HUES64 (cell line): ENCODE measurements at regions not wholly inside any gene's neighbourhood (a gene's known extent, or its start where the extent isn't known, plus 50 kb on each side); places are given as distances from the start of the nearest gene placed in this dataset.

ENCODE experiments used
- H3K27ac ChIP-seq: 2 replicates; pipeline ENCODE4 v1.7.0; 2013; ENCODE audit warnings: low read depth, low read length, inconsistent platforms
- H3K27me3 ChIP-seq: 2 replicates; pipeline ENCODE4 v1.6.1; 2013; ENCODE audit warnings: mild to moderate bottlenecking, low read length; ENCODE audit not compliant: insufficient read depth
- H3K36me3 ChIP-seq: 2 replicates; pipeline ENCODE4 v1.6.1; 2013; ENCODE audit warnings: mild to moderate bottlenecking, low read length; ENCODE audit not compliant: insufficient read depth
- H3K4me1 ChIP-seq: 2 replicates; pipeline ENCODE4 v1.6.1; 2013; ENCODE audit warnings: mild to moderate bottlenecking, low read length, moderate library complexity; ENCODE audit not compliant: insufficient read depth
- H3K4me3 ChIP-seq: 2 replicates; pipeline ENCODE4 v1.5.1; 2013; ENCODE audit warnings: mild to moderate bottlenecking, low read length, moderate library complexity
- H3K9ac ChIP-seq: 2 replicates; pipeline ENCODE4 v1.6.1; 2013; ENCODE audit warnings: mild to moderate bottlenecking, low read depth, low read length
- H3K9me3 ChIP-seq: 2 replicates; pipeline ENCODE4 v1.6.1; 2013; ENCODE audit warnings: low read depth, low read length; ENCODE audit not compliant: insufficient read depth
- WGBS: fragments of 150-250, 120-280 bp; methylation state at CpG from one replicate; pipeline ENCODE4 v1.1.7; 2013; ENCODE audit warnings: missing lambda C conversion rate; 5-methylcytosine and 5-hydroxymethylcytosine counted together

DNA sequence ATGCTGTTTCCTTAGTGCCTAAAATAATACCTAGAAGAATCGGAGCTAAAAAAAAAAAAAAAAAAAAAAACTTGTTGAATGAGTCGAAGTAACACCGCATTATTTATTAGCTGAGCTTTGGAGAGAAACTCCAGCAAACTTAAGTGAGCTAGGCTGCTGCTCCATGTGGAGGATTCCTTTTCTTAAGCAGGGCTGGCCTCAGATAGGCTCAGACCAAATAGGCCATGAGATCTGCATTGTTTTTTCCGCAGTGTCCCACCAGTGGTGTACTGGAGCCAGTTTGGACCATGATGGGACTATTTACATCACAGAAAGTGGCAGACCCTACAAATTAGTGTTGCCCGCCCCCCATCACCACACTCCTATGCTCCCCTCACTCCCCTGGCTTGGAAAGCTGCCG, 341.4 kb downstream of the DTWD2 start:
- no peaks in the 10 kb centered on the region for H3K27me3 ChIP-seq
- no peak overlapping the region for H3K27ac ChIP-seq
- H3K36me3 ChIP-seq, result no peaks in the 10 kb centered on the region
- H3K9me3 ChIP-seq, result no peaks in the 10 kb centered on the region
- WGBS, result 71% methylated on average over 3 of the region's 6 CpGs
- H3K4me3 ChIP-seq, result no peak overlapping the region
- no peaks in the 10 kb centered on the region for H3K4me1 ChIP-seq
- no peak overlapping the region for H3K9ac ChIP-seq

DNA sequence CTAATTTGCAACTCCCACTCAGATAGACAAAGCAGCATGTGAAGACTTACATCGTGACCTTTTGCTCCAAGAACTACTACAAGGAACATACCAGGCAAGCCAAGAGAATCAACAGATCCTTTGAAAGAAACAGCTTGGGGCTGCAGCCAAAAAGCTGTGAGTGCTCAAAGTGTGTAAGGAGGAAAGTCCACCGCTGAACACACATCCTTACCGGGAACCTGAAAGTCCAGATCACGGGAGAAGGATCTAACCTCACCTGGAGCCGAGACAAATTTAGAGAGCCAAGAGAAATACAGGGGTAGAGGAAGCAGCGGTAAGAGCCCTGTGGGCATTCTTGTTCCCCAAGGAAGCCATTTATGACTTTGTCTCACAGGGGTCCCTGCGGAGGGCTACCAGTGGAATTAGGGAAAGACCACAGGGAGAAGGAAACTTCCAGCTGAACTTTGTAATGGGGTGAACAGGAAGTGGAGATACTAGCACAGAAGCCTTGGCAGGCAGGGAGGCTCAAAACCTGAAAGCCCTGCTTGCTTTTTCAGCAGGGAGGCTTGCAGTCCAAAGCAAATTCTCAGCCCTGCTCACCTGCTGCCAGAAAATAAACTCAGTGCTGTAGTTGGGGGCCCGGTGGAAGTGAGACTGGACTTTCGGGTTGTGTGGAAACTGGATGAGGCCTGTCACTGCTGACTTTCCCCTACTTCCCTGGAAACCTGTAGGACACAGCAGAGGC, 350.2 kb downstream of the DTWD2 start:
- Histone ChIP-seq H3K27ac (no peak overlapping the region), H3K36me3 (no peaks in the 10 kb centered on the region), H3K9ac (no peak overlapping the region), H3K4me1 (no peaks in the 10 kb centered on the region), H3K9me3 (no peaks in the 10 kb centered on the region), H3K4me3 (no peak overlapping the region), H3K27me3 (no peaks in the 10 kb centered on the region)
- 93% methylated on average over 9 of the region's 9 CpGs for WGBS

DNA sequence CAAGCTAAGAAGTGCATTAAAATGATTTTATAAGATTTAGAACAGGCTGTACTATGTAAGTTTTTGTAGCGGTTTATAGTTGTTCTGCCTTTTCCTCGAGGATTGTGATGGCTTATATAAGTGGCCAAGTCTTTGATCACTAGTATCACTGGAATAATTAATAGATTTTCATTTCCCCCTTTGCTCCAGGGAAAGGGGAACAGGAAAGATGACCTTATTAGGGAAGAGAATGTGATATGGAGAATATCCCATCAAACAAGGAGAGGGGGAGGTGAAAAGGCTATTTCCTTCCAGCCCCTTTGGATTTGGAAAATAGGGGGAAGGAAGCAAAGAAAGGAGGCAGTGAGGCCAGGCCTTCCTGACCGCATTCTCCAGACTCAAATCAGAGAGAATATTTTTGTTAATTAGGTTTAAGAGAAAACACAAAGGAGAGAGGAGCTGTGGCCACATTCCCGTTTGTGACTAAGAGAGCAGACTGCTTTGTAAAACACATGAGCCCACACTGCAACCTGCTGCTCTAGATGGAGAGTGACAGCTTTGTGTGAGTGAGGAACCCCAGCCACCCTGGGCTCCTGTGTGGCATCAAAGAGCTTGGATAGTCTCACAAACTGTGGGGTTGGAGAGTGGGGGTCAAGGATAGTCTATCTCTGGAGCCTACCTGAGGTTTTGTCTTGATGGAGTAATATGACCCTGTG, 359.5 kb downstream of the DTWD2 start:
- H3K9ac ChIP-seq, result no peak overlapping the region; the same call in 1 of the 2 replicates
- 73% methylated on average over 4 of the region's 4 CpGs for WGBS

DNA sequence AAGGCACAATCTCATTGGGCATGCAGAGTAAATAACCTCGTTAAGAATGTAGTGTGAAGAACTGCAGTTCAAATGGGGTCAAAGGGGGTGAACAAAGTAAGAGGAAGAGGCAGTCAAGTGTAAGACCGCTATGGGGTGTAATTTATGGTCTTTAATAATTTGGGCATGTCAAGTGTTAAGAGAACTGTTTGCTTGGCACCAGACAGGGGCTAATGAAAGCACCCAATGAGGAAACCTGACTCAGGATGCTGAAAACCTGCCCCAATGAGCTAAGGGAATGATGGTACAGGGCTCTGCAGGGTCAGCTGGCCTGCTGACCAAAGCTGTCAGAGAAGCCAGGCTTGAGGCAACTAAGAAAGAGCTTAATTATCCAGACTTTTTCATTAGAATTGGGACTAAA, 368.1 kb downstream of the DTWD2 start:
- Histone ChIP-seq H3K27me3 (no peaks in the 10 kb centered on the region), H3K4me1 (no peaks in the 10 kb centered on the region), H3K4me3 (no peak overlapping the region), H3K9me3 (no peaks in the 10 kb centered on the region), H3K9ac (no peak overlapping the region), H3K36me3 (no peaks in the 10 kb centered on the region), H3K27ac (no peak overlapping the region)
- WGBS, result 85% methylated on average over 2 of the region's 2 CpGs

More for the DNA sequence above, 359.5 kb downstream of the DTWD2 start:
- Histone ChIP-seq H3K36me3 (no peaks in the 10 kb centered on the region), H3K27me3 (no peaks in the 10 kb centered on the region), H3K9me3 (no peaks in the 10 kb centered on the region), H3K4me1 (peaks cover 20% of the 10 kb centered on the region), H3K27ac (peak overlapping the region; percentile 29; the same call in 1 of the 2 replicates), H3K4me3 (no peak overlapping the region)

DNA sequence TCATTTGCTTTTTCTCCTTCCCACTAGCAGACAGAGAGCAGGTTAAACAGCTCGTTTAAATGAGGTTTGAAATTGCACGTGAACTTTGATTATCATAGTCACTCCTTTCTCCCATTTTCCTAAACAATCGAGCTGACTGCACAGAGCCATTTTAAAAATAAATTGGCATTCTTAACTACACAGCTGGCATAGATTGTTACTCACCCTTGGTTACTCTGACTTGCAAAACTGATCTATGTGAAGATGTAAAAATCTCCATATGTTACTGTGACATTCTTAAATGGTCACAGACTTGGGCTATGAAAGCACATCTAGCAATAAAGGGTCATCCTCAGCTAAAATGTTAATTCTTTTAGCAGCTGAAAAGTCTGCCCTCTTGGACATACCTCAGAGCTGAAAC, 368.5 kb downstream of the DTWD2 start:
- no peak overlapping the region for H3K27ac ChIP-seq
- no peak overlapping the region for H3K9ac ChIP-seq
- H3K4me1 ChIP-seq, result no peaks in the 10 kb centered on the region
- no peak overlapping the region for H3K4me3 ChIP-seq
- no peaks in the 10 kb centered on the region for H3K9me3 ChIP-seq
- no peaks in the 10 kb centered on the region for H3K27me3 ChIP-seq
- WGBS, result 92% methylated on average over 3 of the region's 3 CpGs
- H3K36me3 ChIP-seq, result no peaks in the 10 kb centered on the region

DNA sequence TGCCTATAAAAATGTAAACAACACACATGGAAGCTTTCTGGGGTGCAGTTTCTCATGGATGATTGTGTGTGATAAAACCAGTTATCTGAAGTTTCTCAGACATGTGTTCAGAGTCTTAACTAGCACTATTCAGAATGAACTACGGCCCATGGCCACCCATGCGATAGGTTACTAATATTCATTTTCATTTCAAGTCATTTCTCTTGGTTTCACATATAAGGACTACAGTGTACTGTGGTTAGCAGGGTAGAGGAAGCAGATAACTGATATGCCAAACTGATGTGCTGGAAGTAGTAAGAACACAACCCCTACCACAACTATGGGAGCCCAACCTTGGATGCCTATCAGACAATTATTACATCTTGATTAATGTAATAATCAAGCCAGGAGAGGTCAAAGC, 372.1 kb downstream of the DTWD2 start:
- Histone ChIP-seq H3K9ac (no peak overlapping the region), H3K9me3 (no peaks in the 10 kb centered on the region), H3K4me3 (no peak overlapping the region), H3K27me3 (no peaks in the 10 kb centered on the region), H3K27ac (no peak overlapping the region), H3K4me1 (no peaks in the 10 kb centered on the region), H3K36me3 (no peaks in the 10 kb centered on the region)
- 50% methylated on average over 2 of the region's 2 CpGs for WGBS

DNA sequence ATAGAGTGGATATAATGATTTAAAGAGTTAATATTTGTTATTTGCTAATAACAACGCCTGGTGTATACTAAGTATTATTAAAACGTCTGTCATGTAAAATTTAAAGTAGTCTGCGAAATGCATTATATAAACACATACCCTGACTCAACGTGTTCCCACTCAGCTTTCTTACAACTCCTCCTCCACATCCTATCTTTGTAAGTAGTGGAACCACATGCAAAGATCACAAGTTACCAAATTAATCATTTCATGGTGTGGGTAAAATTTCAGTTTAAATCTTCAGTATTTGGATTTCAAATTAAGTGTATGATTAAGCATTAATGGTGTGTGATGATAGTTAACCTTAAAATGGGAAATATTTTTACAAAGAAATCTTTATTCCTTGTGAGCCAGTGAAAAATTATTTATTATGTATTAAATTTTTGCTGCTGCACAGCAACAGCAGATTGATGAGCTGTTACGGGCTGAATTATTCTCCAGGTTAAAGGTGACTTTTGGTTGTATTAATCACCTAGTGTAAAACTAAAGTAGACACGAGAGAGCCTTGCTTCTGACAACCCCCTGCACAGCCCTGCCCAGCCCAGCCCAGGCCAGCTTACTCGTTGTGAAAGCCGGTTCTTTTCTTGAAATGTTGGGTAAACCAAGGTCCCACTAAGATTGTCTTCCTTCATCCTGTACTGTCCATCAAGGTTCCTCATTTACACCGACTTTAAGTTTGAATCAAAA, 373.5 kb downstream of the DTWD2 start:
- no peak overlapping the region for H3K27ac ChIP-seq
- H3K9ac ChIP-seq, result no peak overlapping the region
- 89% methylated on average over 5 of the region's 9 CpGs for WGBS
- no peaks in the 10 kb centered on the region for H3K4me1 ChIP-seq
- no peaks in the 10 kb centered on the region for H3K36me3 ChIP-seq
- H3K4me3 ChIP-seq, result no peak overlapping the region
- no peaks in the 10 kb centered on the region for H3K27me3 ChIP-seq
- no peaks in the 10 kb centered on the region for H3K9me3 ChIP-seq

DNA sequence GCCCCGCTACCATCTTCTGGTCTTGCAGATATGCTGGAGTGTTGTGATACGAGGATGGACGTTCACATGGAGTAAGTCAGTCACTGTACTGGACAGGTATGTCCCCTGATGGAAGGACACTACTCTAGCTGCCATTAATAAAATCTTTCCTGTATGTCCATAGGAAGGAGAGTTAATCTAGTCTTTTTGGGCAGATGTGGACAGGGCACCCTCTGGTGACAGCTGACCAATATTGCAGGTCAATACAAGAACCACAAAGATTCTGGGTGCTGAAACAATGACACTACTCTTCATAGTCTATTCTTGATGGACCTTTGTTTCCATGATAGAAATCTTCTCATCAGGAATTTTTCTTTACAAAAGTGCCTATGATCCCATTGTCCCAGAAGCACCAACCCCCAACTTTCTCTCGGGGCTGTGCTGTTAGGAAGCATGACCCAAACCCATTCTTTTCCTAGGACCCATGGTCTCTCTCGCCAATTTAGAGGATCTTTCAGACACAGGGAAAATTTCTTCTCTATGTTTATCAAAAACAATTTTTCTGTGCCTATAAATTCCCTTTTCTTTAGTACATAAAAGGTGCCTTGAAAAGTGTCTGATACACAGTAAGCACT, 376.9 kb downstream of the DTWD2 start:
- H3K27ac ChIP-seq, result no peak overlapping the region
- H3K9ac ChIP-seq, result no peak overlapping the region
- no peaks in the 10 kb centered on the region for H3K36me3 ChIP-seq
- H3K9me3 ChIP-seq, result no peaks in the 10 kb centered on the region
- no peak overlapping the region for H3K4me3 ChIP-seq
- 88% methylated on average over 5 of the region's 5 CpGs for whole genome bisulfite sequencing
- no peaks in the 10 kb centered on the region for H3K27me3 ChIP-seq
- H3K4me1 ChIP-seq, result no peaks in the 10 kb centered on the region

DNA sequence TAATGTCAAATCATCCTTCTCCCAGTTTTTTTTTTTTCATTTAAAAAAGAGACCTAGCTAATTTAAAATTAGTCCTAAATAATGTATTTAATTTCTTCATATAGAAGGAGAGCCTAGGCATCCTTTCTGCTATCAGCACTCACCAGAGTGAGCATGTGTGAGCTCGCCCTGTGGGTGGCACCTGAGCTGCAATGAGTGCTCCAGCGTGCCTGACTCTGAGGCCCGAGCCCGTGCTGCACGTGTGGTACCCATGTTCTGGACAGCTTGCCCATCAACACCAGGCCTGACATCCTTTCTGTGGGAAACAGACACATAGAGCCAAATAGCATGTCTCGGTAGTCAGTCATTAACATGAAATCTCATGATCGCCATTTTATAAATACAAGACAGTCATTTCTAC, 381.4 kb downstream of the DTWD2 start:
- WGBS, result 91% methylated on average over 7 of the region's 7 CpGs
- Histone ChIP-seq H3K27ac (no peak overlapping the region), H3K4me1 (no peaks in the 10 kb centered on the region), H3K9me3 (no peaks in the 10 kb centered on the region), H3K27me3 (no peaks in the 10 kb centered on the region), H3K36me3 (no peaks in the 10 kb centered on the region), H3K4me3 (no peak overlapping the region), H3K9ac (no peak overlapping the region)

DNA sequence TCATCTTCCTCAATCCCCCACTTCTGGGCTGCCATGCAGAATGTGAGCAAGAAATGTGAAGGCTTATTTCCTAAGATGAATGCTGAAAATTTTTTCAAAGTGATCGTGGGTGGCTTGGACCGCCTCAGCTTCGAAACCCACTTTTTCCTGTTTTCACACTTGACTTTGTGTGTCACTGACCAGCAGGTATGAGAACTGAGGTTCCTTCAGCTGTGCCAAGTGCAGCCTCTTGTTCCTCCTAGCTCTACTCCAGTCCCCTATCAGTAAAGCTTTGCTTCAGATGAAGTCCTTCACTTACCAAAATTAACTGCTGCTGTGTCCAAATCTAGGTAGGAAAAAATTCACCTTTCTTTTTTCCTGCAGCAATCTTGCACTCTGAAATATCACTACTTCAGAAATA, 382.6 kb downstream of the DTWD2 start:
- no peaks in the 10 kb centered on the region for H3K36me3 ChIP-seq
- 85% methylated on average over 3 of the region's 3 CpGs for WGBS
- no peaks in the 10 kb centered on the region for H3K4me1 ChIP-seq
- H3K4me3 ChIP-seq, result no peak overlapping the region
- H3K27me3 ChIP-seq, result no peaks in the 10 kb centered on the region
- H3K9me3 ChIP-seq, result no peaks in the 10 kb centered on the region
- no peak overlapping the region for H3K27ac ChIP-seq
- H3K9ac ChIP-seq, result no peak overlapping the region

DNA sequence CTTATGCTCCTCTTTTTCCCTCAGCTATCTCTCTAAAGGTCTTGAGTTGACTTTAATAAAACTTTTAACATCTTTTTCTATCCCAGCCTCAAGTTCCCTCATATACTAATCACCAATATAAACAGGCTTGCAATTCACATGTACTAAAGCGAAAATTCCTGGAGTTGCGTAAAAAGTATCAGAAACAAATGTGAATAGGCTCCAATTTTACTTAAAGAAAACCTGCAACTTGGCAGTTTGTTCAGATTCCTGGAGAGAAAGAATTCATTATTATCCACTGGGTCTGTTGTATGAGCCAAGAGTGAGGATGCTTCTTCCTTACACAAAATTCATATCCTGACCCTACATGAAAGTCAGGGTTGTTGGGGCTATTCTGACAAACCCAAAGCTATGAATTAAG, 384.2 kb downstream of the DTWD2 start:
- no peaks in the 10 kb centered on the region for H3K4me1 ChIP-seq
- 50% methylated on average over 2 of the region's 2 CpGs for WGBS
- H3K36me3 ChIP-seq, result no peaks in the 10 kb centered on the region
- H3K27ac ChIP-seq, result no peak overlapping the region
- no peaks in the 10 kb centered on the region for H3K9me3 ChIP-seq
- no peak overlapping the region for H3K4me3 ChIP-seq
- no peaks in the 10 kb centered on the region for H3K27me3 ChIP-seq
- no peak overlapping the region for H3K9ac ChIP-seq
